ENCODE measurements at regions not wholly inside any gene's neighbourhood (a gene's known extent, or its start where the extent isn't known, plus 50 kb on each side); places are given as distances from the start of the nearest gene placed in this dataset.

GRCh38 chr1:105964879-105965278, 1091.6 kb upstream of the PRMT6 start:
- Mint-ChIP-seq H3K27ac (no peak overlapping the region), H3K4me3 (no peak overlapping the region), H3K27me3 (ENCODE audit: low read depth) (no peaks in the 10 kb centered on the region), H3K4me1 (no peaks in the 10 kb centered on the region), H3K9me3 (peaks cover 15 to 37% of the 10 kb centered on the region in 2 experiments), H3K36me3 (ENCODE audit: insufficient read depth in 1 of 3, low read depth in 3 of 3) (peaks cover 0 to 20% (median 4%) of the 10 kb centered on the region in 3 experiments; a peak in 3 of 7 replicates)
- no peaks in the 10 kb centered on the region for H3K4me1 ChIP-seq (ENCODE audit: insufficient read depth, low read length)
- H4K91ac ChIP-seq (ENCODE audit: insufficient read length, low read depth, low read length): no peak overlapping the region
- no peak overlapping the region for H4K8ac ChIP-seq (replicated peaks; ENCODE audit: insufficient read length, low read depth, low read length)
- no peak overlapping the region for H3K27ac ChIP-seq (ENCODE audit: insufficient read length, low read depth, low read length)
- no peaks in the 10 kb centered on the region for H3K23me2 ChIP-seq (ENCODE audit: insufficient read length, low read depth, low read length, poor library complexity, severe bottlenecking)
- no peak overlapping the region for H3K14ac ChIP-seq (ENCODE audit: insufficient read depth, low read length)
- no peak overlapping the region for H2BK120ac ChIP-seq (ENCODE audit: low read depth, low read length, poor library complexity, severe bottlenecking)
- H3K18ac ChIP-seq (ENCODE audit: insufficient read length, low read depth, low read length): no peak overlapping the region
- H3K56ac ChIP-seq (ENCODE audit: insufficient read length, low read depth, low read length): no peak overlapping the region
- no peak overlapping the region for H2AK5ac ChIP-seq (ENCODE audit: insufficient read length, low read length)
- no peak overlapping the region for H2AFZ ChIP-seq (ENCODE audit: low read length)
- no peak overlapping the region for H3K9ac ChIP-seq (ENCODE audit: extremely low read depth, insufficient read length, low read length)
- H4K20me1 ChIP-seq (ENCODE audit: control insufficient read depth, insufficient read depth, insufficient read length): no peaks in the 10 kb centered on the region
- no peak overlapping the region for H3K4ac ChIP-seq (ENCODE audit: low read depth, low read length)
- TF ChIP-seq, protein P1, sequence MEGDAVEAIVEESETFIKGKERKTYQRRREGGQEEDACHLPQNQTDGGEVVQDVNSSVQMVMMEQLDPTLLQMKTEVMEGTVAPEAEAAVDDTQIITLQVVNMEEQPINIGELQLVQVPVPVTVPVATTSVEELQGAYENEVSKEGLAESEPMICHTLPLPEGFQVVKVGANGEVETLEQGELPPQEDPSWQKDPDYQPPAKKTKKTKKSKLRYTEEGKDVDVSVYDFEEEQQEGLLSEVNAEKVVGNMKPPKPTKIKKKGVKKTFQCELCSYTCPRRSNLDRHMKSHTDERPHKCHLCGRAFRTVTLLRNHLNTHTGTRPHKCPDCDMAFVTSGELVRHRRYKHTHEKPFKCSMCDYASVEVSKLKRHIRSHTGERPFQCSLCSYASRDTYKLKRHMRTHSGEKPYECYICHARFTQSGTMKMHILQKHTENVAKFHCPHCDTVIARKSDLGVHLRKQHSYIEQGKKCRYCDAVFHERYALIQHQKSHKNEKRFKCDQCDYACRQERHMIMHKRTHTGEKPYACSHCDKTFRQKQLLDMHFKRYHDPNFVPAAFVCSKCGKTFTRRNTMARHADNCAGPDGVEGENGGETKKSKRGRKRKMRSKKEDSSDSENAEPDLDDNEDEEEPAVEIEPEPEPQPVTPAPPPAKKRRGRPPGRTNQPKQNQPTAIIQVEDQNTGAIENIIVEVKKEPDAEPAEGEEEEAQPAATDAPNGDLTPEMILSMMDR (conservative IDR thresholded peaks at IDR 0.05): no peak
- no peak overlapping the region for H2BK15ac ChIP-seq (ENCODE audit: low read depth, low read length)
- no peak overlapping the region for H2BK12ac ChIP-seq (ENCODE audit: insufficient read length, low read depth, low read length)
- H3K27me3 ChIP-seq (ENCODE audit: insufficient read depth, low read length): no peaks in the 10 kb centered on the region
- H3K79me1 ChIP-seq (ENCODE audit: insufficient read depth, low read depth, low read length, poor library complexity, severe bottlenecking): no peaks in the 10 kb centered on the region
- WGBS (ENCODE audit: extremely low coverage, insufficient read length, low lambda C conversion rate): no CpG with 5 or more reads among the region's 4 CpGs
- H2BK5ac ChIP-seq (ENCODE audit: insufficient read length, low read length): no peak overlapping the region
- H3K4me2 ChIP-seq (ENCODE audit: insufficient read depth, insufficient read length, low read length): no peak overlapping the region
- no peak overlapping the region for H3K23ac ChIP-seq (ENCODE audit: insufficient read length, low read depth, low read length)
- H3T11ph ChIP-seq (ENCODE audit: low read length): no peak overlapping the region
- no peak overlapping the region for H2BK20ac ChIP-seq (ENCODE audit: low read depth, low read length, poor library complexity, severe bottlenecking)
- H4K5ac ChIP-seq (ENCODE audit: insufficient read length, low read depth, low read length): no peak overlapping the region
- no peaks in the 10 kb centered on the region for H3K9me3 ChIP-seq (ENCODE audit: control insufficient read depth, low read depth, low read length)
- no peak for DNase-seq
- H3K79me2 ChIP-seq (ENCODE audit: insufficient read depth, low read length): no peaks in the 10 kb centered on the region

Data from H9 (cell line).